Prostate gland (tissue), 2 donors: ENCODE measurements at regions not wholly inside any gene's neighbourhood (a gene's known extent, or its start where the extent isn't known, plus 50 kb on each side); places are given as distances from the start of the nearest gene placed in this dataset.

Experiments used
- POLR2A ChIP-seq: fragments of 450-650 bp; IDR thresholded peaks from one replicate; pipeline ENCODE4 v1.6.1; 2016; ENCODE audit warnings: antibody characterized with exemption, mild to moderate bottlenecking
- POLR2AphosphoS5 ChIP-seq: sonication (generic); formaldehyde crosslinking; IDR thresholded peaks from one replicate; pipeline ENCODE4 v1.6.1; 2017; ENCODE audit warnings: antibody characterized with exemption
- TF ChIP-seq, protein P1 (sequence below), 4 experiments: fragments of 200-600 bp in 2 of 4; fragments of 450-650 bp in 2 of 4; sonication (generic) in 2 of 4; IDR thresholded peaks; 1 replicate in 3 of 4; 2 replicates in 1 of 4; pipeline ENCODE4 v1.5.1; 2016 to 2019; ENCODE audit warnings: antibody characterized with exemption in 4 of 4, mild to moderate bottlenecking in 2 of 4, moderate library complexity in 2 of 4

DNA sequence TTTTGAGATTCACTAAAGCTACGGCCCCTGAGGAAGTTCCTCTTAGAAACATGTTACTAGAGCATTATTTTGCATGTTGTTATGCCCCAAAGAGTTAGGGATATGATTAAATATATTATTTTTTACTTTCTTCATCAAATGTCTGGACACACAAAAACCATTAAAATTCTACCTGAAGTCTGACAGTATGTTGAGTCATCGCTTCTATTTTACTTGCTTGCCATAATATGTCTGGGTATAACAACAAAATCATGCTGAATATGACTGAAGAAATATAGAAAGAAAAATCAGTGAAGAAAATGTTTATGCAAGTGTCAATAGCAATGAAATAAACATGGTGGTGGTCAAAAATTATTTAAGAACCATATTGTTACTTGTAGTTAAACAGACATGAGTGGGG, 1818.5 kb upstream of the ADGRL3 start:
- TF ChIP-seq, protein P1, sequence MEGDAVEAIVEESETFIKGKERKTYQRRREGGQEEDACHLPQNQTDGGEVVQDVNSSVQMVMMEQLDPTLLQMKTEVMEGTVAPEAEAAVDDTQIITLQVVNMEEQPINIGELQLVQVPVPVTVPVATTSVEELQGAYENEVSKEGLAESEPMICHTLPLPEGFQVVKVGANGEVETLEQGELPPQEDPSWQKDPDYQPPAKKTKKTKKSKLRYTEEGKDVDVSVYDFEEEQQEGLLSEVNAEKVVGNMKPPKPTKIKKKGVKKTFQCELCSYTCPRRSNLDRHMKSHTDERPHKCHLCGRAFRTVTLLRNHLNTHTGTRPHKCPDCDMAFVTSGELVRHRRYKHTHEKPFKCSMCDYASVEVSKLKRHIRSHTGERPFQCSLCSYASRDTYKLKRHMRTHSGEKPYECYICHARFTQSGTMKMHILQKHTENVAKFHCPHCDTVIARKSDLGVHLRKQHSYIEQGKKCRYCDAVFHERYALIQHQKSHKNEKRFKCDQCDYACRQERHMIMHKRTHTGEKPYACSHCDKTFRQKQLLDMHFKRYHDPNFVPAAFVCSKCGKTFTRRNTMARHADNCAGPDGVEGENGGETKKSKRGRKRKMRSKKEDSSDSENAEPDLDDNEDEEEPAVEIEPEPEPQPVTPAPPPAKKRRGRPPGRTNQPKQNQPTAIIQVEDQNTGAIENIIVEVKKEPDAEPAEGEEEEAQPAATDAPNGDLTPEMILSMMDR (IDR thresholded peaks at IDR 0.05) = no peak
- TF ChIP-seq POLR2AphosphoS5 (no peak), POLR2A (no peak)
